GM19395 (cell line): ENCODE measurements at regions not wholly inside any gene's neighbourhood (a gene's known extent, or its start where the extent isn't known, plus 50 kb on each side); places are given as distances from the start of the nearest gene placed in this dataset.

Experiments
- ATAC-seq: cut with Tn5 transposase; IDR thresholded peaks from one replicate; pipeline ENCODE4 v1.9.1; 2021; ENCODE audit warnings: mild to moderate bottlenecking, moderate library complexity; ENCODE audit not compliant: unreplicated experiment

DNA sequence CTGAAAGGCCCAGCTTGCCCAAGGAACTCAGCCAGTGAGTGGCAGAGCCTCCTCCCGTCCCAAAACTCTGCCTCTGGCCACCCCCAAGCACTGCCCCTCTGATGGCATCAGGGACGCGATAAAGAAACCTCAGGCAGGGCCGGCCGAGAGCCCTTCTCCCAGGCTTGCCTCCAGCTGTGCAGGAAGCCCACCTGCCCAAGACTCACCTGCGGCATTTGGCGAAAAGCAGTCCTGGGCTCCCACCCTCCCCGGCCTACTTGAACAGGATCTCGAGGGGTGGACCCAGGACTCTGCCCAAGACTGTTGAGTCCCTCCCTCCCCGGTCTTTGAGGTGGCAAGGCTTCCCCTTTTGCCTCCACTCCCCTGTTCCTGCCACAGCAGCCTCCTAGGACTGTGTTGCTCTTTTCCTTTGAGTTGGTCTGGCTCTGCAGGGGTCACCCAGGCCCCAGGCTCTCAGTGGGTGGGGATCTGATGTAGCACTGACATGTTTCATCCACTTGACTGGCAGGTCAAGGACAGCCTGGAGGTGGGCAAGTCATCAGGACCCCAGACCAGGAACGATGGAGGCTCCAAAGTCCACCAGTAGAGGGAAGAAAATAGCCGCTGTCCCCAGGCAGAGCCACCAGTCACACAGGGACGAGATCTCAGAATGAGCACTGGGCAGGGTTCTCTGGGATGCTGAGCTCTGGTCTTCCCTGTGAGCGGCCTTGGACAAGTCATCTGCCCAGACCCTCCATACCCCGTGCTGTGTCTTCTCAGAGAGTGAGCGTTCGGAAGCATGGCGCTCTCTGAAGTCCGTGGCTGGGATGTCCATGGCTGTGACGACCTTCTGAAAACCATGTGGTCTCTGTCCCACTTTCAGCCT is 111.0 kb upstream of the TNRC6C start:
- ATAC-seq, result no peak

DNA sequence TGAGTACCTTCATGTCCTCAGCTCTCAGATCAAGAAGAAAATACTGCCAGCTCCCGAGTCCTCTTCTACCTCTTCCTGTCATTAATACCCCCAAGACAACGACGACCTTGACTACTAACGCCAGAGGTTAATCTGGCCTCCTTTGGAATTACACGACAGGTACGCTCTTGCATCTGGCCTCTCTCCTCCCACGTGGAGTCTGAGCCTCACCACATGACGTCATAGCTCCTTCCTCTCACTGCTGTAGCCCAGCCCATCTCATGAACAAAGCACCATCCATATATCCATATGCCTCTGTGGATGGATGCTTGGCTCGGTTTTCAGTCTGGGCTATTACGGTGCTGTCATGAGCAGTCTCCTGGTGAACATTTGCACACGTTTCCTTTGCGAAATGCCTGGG is 110.2 kb upstream of the TNRC6C start:
- ATAC-seq, result no peak

DNA sequence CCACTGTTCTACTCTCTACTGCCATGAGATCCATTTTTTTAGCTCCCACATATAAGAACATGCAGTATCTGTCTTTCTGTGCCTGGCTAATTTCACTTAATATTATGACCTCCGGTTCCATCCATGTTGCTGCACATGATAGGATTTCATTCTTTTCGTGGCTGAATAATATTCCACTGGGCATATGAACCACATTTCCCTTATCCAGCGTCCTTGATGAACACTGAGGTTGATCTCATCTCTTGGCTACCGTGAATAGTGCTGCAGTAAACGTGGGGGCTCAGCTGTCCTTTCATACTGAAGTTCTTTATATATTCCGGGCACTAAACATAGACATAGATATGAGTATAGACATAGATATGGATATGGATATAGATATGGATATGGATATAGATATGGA is 109.3 kb upstream of the TNRC6C start:
- no peak for ATAC-seq

DNA sequence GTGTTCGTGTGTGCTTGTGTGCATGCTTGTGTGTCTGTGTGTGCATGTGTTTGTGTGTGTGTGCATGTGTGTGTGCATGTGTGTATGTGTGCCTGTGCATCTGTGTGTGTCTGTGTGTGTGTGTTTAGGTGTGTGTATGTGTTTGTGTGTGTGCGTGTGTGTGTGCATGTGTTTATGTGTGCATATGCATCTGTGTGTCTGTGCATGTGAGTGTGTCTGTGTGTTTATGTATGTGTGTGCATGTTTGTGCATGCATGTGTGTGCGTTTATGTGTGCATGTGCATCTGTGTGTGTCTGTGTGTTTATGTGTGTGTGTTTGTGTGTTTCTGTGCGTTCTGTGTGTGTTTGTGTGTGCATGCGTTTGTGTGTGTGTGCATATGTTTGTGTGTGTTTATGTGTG is 106.6 kb upstream of the TNRC6C start:
- no peak for ATAC-seq

DNA sequence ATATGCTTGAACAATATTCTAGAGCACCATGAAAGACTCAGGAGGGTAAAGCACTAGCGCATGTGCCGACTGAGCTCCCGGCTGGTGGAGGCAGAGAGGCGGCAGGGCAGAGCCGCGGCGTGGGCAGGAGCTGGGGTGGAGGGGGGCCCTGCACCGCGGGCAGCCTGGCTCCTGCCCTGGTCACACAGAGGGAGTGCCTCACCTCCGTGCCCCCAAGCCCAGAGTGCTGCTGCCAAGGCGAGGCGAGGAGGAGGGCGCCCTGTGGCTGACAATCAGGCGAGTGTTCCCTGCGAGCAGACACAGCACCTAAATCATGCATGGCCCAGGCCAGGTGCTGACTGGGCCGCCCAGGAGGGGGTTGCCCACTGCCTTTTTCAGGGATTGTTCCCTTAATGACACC is 105.8 kb upstream of the TNRC6C start:
- ATAC-seq, result no peak

DNA sequence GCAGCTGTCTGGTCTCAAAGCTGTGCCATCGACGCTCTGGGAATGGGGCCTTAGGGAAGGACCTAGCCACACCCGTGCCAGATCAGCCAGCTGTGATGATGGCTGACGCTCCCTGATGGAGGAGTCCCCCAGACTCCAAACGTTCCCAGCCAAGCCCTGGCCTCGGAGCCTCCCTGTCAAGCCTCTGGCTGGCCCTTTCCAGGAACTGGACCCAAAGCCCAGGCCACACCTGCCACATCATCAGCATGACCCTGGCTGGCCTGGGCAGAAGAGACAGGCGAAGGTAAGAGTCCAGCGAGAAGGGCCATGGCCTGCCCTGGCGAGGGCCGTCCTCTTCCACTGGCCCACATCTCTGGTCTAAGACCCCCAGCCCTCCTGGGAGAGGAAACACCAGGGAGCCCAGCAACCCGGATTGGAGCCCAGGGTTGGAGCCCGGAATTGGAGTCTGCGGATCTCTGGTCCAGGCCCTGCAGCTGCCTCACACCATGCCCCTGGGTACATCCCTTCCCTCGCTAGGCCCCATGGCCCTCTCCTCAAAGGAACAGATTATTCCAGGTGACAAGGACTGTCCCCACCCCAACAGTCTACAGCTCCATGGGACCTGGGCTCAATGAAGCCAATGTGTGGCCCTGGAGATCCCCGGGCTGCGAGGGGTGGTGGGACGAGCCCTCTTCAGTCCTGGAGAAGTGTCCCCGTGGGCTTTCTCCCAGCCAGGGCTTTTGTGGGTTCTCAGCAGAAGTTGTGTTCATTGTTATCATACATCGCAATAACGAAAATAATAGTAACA is 105.1 kb upstream of the TNRC6C start:
- no peak for ATAC-seq

DNA sequence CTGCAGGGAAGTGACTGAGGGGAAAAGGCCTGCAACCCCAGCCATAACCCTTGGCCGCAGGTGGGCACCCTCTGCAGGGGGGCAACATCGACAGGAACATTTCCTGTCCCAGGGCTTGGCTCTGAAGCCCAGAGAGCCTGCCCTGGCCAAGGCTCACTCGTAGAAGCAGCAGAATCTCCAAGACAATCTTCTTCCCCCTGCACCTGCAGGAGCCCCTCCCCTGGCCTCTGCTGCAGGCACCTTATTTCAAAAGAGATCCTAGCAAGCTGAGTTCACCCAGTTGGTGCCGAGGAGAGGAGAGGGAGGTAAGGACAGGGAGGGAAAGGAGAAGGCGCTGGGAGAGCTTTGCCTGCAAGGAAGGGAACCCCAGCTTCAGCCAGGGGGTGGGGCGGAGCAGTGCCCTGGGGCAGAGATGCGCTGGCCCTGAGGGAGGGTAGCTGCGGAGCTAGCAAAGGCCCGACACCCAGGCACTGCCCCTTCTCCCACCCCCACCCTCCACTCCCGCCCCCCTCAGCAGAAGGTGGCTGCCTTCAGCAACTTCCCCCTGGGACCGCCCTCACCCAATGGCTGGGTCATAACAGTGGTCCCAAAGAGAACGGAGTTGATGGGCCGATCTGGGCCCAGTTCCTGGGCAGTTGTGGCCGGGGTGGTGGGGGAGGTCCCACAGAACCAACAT is 104.3 kb upstream of the TNRC6C start:
- no peak for ATAC-seq

DNA sequence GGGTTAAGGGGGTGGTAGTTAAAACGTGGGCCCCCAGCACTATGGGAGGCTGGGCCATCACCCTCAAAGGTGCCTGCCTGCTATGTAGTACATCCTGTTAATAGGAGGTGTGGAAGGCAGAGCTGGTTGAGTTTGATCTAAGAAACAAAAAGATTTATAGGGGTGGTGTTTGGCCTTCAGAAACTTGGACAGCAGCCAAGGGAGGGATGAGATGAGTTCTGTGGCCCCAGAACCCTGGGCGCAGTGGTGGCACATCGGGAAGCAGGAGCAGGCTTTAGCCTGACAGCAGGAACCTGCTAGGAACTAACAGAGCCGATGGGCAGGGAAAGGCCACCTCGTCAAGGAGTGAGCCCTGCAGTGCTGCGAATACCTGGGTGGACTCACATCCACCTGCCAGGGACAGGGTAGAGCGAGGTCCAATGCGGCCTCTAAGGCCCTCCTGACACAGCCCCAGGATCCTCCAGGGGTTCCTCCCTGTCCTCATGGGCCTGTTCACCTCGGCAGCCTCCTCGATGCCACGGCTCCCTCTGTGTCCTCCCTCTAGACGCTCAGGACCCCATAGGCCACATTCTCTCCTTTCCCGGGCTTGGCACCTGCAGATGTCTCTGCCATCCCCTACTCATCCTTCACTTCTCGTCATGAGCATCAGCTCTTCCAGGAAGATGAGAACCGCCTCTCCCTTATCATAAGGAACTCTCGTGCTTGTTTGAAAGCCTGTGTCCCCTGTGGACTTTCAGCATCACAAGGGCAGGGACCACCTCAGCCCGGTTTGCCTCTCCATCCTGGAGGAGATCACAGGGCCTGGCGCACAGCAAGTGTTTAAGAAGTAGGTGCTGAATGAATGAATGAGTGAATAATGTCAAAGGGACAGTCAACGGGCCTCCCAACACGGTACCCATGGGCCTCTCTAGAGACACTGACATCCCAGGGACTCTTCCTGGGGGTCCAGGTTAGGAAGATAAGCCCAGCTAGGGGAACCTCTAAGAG is 103.5 kb upstream of the TNRC6C start:
- ATAC-seq, result no peak

DNA sequence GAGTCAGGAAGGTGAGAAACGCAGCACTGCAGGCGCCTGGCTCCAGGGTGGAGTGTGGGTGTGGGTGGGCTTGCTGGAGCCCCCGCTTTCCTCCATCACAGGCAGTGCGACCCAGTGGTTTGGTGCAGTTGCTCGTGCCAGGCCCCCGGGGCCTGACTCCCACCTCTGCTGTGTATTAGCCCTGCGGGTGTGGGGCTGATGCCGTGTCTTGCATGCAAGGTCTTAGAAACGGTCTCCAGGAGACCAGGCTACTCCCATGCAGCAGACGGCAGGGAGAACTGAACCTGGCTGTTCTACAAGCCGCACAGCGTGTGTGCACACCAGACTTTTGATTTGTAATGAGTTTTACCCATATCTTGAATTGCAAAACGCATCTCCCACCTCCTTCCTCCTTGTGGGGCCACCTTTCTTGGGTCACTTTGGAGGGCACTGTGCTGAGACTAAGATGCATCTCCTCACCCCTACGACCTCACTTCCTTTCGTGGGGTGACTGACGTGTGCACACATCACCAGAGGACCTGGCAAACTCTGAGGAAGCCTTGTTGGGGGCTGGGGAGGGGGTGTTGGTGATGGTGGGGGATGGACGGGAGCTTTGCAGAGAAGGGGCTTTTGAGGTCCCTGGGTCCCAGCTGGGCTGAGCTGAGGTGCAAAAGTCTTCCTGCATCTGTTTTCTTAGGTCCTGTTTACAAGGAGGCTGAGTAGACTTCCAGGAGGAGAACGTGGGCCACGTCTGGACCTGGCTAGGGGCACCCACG is 101.8 kb upstream of the TNRC6C start:
- no peak for ATAC-seq

DNA sequence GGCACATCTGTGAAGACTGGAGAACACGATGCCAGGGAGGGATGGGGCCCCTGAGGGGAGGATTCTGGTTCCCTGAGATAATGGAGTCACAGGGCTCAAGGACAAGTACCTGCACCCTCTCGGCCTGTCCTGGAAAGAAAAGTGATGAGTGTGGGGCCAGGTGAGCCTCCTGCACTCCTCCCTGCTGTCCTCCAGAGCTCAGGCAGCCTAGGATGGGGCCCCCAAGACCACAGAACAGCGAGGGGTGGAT is 101.3 kb upstream of the TNRC6C start:
- no peak for ATAC-seq

DNA sequence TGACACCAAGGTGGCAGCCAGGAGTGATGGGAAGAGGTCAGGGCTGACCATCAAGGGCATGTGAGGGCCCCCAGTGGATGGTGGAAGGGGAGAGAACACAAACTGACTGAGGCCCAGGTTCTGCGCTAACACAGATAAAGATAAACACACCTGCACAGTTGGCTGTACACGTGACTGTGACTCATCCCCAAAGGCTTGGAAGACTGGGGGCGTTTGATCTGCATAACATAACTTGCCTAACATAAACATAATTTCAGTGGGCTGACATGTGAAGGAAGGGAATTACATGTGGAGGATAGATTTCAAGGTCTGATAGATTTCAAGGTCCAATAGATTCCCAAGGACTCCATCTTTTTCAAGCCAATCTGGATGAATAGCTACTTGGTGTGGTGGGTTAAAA is 100.9 kb upstream of the TNRC6C start:
- ATAC-seq, result no peak

DNA sequence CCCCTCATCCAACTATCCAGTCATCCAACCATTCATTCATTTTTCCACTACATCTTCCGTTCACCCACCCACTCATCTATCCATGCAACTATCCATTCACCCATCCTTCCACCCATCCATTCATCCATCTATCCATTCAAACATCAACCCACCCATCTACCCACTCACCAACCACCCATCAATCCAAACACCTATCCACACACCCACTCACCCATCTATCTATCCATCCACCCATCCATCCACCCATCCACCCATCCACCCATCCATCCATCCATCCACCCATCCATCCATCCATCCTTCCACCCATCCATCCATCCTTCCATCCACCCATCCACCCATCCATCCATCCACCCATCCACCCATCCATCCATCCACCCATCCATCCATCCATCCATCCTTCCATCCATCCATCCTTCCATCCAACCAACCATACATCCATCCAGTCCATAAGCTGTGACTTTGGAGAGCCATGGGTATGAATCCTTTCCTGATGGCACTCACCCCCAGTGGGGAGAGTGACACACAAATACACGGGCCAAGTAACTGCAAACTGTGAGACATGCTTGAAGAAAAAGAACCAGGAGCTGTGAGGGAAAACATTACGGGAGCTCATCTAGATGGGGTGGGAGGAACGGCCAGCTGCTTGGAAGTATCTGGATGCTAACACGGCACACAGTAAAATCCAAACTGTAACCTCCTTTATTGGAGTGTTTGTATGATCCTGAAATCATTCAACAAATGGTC is 100.0 kb upstream of the TNRC6C start:
- no peak for ATAC-seq

DNA sequence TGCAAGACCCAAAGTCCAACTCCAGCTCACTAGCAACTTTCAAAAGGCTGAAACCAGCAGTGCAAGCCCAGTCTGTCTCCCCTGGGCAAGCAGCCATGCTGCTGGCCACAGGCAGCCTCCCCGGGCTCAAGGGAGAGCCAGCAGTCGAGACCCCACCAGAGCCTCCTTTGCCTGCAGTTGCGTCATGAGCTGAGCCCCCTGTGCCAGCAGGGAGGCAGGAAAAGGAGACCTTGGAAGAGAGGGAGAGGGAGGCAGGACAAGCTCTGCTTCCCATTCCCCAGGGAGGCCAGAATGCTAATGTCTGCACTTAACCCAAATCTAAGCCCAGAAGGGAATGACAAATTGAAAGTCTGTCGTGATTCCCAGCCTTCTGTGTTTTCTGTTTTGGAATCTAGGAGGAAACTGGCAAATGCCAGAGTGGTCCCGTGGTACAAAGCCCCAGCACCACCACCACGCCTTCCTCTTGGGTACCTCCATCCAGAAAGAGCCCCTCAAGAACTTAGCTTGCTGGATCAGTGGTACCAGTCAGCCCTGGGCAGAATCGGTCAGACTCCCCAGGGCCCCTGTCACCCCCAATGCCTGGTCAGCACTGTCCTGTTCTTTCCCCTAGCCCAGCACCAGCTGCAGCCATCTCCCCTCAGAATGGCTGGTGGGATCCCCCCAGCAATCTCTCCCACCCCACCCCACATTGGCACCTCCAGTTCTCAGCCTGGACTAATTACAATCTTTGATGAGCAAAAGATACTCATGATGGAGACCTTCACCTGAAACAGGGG is 99.3 kb upstream of the TNRC6C start:
- ATAC-seq, result no peak

DNA sequence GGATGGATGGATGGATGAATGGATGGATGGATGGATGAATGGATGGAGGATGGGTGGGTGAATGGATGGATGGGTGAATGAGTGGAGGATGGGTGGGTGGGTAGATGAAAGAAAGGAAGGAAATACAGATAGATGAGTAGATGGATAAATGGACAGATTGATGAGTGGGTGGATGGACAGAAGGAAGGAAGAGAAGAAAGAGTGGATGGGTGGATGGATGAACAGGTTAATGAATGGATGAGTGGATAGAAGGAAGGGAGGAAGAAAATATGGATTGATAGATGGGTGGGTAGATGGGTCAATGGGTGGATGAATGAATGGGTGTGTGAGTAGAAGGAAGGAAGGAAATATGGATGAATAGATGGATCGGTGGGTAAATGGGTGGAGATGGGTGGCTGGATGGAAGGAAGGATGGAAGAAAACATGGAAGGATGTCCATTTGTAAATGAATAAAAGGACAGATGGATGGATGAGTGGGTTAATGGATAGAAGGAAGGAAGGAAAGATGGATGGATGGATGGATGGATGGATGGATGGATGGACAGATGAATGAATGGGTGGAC is 97.3 kb upstream of the TNRC6C start:
- no peak for ATAC-seq

DNA sequence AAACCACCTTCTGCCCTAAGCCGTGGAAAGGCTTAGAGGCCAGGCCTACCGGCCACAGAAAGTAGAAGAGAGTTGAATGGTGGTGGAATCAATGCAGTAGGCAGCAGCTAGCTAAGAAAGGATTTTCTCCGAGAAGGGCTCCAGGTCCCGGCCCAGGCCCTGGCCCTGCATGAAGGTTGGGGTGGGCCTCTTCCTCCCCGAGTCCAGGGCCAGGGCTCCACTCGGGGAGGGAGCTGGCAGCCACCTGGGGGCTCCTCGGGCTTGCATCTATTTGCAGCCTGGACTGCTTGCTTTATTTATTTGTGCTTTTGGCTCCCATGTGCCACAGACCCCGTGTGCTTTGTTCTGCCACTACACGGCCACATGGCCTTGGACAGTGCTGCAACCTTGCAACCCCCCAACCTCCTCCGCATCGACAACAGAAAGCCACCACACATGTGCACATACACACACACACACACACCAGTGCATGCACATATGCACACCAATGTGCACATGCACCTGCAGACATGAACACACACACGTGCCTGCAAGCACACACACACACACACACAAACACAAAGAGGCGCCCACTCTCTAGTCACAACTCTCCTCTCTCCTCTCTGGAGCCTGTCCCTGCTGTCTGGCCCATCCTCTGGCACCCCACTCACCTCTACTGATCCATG is 96.4 kb upstream of the TNRC6C start:
- ATAC-seq, result no peak

DNA sequence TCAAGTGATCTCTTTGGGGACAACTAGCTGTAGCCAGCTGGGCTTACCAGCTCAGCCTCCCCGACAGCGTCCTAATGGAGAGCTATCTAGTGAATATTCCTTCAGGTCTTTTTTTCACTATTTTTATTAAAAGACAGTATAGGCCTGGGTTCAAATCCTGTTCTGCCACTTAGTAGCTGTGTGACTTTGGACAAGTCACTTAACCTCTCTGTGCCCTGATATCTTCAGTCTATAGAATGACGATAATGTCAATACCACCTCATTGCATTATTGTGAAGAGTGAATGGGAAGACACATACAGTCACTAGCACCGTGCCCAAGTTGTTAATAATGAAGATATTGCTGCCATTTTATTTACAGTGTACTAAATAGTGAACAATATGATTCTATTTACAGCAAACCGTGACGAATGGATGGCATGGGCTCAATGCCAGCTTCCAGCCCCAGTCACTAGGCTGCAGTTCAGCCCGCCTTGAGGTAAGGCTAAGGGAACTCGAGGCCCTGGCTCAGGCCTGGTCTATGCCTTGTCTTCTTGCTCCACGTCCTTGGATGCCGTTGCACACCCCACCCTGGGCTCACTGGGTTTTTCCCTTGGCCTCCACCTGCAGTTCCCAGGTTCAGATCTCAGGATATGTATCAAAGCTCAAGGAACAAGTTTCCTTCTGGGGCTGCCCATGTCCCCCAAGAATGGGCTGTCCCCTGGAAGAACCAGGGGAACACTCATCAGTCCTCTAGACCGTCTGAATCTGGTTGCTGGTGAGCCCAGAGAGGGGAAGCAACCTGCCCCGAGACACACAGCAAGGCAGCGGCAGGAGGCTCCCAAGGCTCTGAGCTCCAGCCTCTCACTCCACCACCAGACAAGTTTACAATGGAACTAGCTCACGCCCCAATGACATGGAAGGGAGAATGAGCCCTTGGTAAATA is 95.4 kb upstream of the TNRC6C start:
- ATAC-seq, result no peak

DNA sequence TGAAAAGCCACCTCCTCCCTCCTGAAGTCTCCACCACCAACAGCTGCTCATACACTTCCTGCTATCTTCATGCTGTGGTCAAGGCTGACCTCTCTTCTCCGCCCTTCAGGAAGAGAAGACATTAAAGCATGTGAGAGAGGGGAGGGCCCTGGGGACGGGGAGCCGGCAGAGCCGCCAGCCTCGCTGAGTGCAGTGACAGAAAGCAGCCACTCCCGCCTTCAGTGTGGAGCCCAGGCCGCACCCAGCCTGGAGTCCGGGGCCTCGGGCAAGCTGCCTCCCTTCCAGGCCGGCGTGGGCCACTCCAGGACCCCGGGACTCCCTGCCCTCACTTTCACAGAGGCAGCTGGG is 94.7 kb upstream of the TNRC6C start:
- no peak for ATAC-seq
